A549 (cell line): ENCODE measurements at regions not wholly inside any gene's neighbourhood (a gene's known extent, or its start where the extent isn't known, plus 50 kb on each side); places are given as distances from the start of the nearest gene placed in this dataset.
A peak's percentile ranks its signal among the peaks of the same experiment; 100 is the strongest.

Source experiments
- ATAC-seq, 2 experiments: fragments of 200-7000 bp in 1 of 2; fragments of >200 bp in 1 of 2; cut with Nextera tagmentation in 1 of 2; cut with Tn5 transposase in 1 of 2; 3 replicates each; pipeline versions ENCODE4 v1.8.0 to v1.9.1; 2018 to 2020; ENCODE audit warnings: mild to moderate bottlenecking in 1 of 2, moderate library complexity in 1 of 2
- CTCF ChIA-PET: fragments of 300-600 bp; sonication (Branson Sonifier 250); formaldehyde crosslinking; extraction: SDS; loops from one replicate; lab custom pipeline; 2021; ENCODE audit warnings: antibody characterized with exemption, inconsistent platforms; lab: Yijun Ruan, JAX
- POLR2A ChIA-PET: fragments of 350-600 bp; formaldehyde crosslinking; extraction: SDS; loops from one replicate; lab custom pipeline; 2021; ENCODE audit warnings: antibody characterized with exemption, inconsistent platforms; lab: Yijun Ruan, JAX
- DNase-seq, 2 experiments: peaks; one replicate each; pipeline versions ENCODE4 v3.0.0 to v3.0.0-alpha.2; 2011 to 2016; ENCODE audit warnings: low read depth in 1 of 2, low spot score in 1 of 2
- FAIRE-seq: peaks from 2 replicates; lab custom pipeline; 2011; peaks lifted over from hg19 to GRCh38; lab: Jason Lieb, UNC
- H3K27ac ChIP-seq, 2 experiments: fragments of >200 bp; sonication (Bioruptor Twin); formaldehyde crosslinking; 3 replicates each; pipeline ENCODE4 v1.5.1; 2016 to 2017
- H3K4me1 ChIP-seq: fragments of >200 bp; sonication (Bioruptor Twin); formaldehyde crosslinking; 3 replicates; pipeline ENCODE4 v1.6.1; 2016
- H3K4me2 ChIP-seq: fragments of >200 bp; sonication (Bioruptor Twin); formaldehyde crosslinking; 3 replicates; pipeline ENCODE4 v1.6.1; 2016
- H3K4me3 ChIP-seq: fragments of >200 bp; sonication (Bioruptor Twin); formaldehyde crosslinking; 3 replicates; pipeline ENCODE4 v1.5.1; 2016
- H3K9me3 ChIP-seq: fragments of >200 bp; sonication (Bioruptor Twin); formaldehyde crosslinking; 3 replicates; pipeline ENCODE4 v1.6.1; 2016
- BCL3 ChIP-seq: fragments of >200 bp; sonication (Bioruptor Twin); formaldehyde crosslinking; IDR thresholded peaks from 3 replicates; pipeline ENCODE4 v1.6.1; 2016
- CBX2 ChIP-seq: fragments of 200-600 bp; sonication (generic); IDR thresholded peaks from 2 replicates; pipeline ENCODE4 v1.6.1; 2016; ENCODE audit warnings: low read depth, mild to moderate bottlenecking, borderline replicate concordance
- CBX8 ChIP-seq: fragments of 200-600 bp; sonication (generic); IDR thresholded peaks from 2 replicates; pipeline ENCODE4 v1.6.1; 2016
- CEBPB ChIP-seq, 2 experiments: fragments of >200 bp in 1 of 2; sonication (Bioruptor Twin) in 1 of 2; formaldehyde crosslinking in 1 of 2; IDR thresholded peaks; 2 replicates each; pipeline ENCODE4 v1.6.1; 2012 to 2016
- CTCF ChIP-seq: fragments of >200 bp; sonication (Bioruptor Twin); formaldehyde crosslinking; IDR thresholded peaks from 3 replicates; pipeline ENCODE4 v1.5.1; 2016
- EHF ChIP-seq: fragments of 250-450 bp; sonication (Bioruptor Pico); IDR thresholded peaks from 2 replicates; pipeline ENCODE4 v1.5.0; 2020; ENCODE audit warnings: mild to moderate bottlenecking
- EHMT2 ChIP-seq: fragments of 200-600 bp; sonication (generic); IDR thresholded peaks from 2 replicates; pipeline ENCODE4 v1.6.1; 2016; ENCODE audit warnings: antibody characterized with exemption, low read depth, mild to moderate bottlenecking, moderate library complexity
- EP300 ChIP-seq, 2 experiments: fragments of >200 bp; sonication (Bioruptor Twin); formaldehyde crosslinking; IDR thresholded peaks; 2 replicates in 1 of 2; 3 replicates in 1 of 2; pipeline ENCODE4 v1.6.1; 2016 to 2017
- ESRRA ChIP-seq: fragments of 150-350 bp; IDR thresholded peaks from 2 replicates; pipeline ENCODE4 v1.6.1; 2014; ENCODE audit warnings: mild to moderate bottlenecking, low read length, borderline replicate concordance
- FOSB ChIP-seq: fragments of 250-450 bp; sonication (Bioruptor Pico); IDR thresholded peaks from 2 replicates; pipeline ENCODE4 v1.5.0; 2020; ENCODE audit warnings: mild to moderate bottlenecking, moderate library complexity
- FOXS1 ChIP-seq: fragments of 250-450 bp; sonication (Bioruptor Pico); IDR thresholded peaks from 2 replicates; pipeline ENCODE4 v1.5.0; 2020; ENCODE audit warnings: mild to moderate bottlenecking, moderate library complexity
- HDAC2 ChIP-seq: fragments of 200-600 bp; sonication (generic); IDR thresholded peaks from 2 replicates; pipeline ENCODE4 v1.6.1; 2016
- HEYL ChIP-seq: fragments of 250-450 bp; sonication (Bioruptor Pico); IDR thresholded peaks from 2 replicates; pipeline ENCODE4 v1.8.0; 2021; ENCODE audit warnings: mild to moderate bottlenecking, moderate library complexity
- HOXA7 ChIP-seq: fragments of 250-450 bp; sonication (Bioruptor Pico); IDR thresholded peaks from 2 replicates; pipeline ENCODE4 v1.5.0; 2020; ENCODE audit warnings: mild to moderate bottlenecking, moderate library complexity
- HOXB13 ChIP-seq: fragments of 250-450 bp; sonication (Bioruptor Pico); IDR thresholded peaks from 2 replicates; pipeline ENCODE4 v1.5.0; 2020; ENCODE audit warnings: low read depth, mild to moderate bottlenecking, moderate library complexity
- JUNB ChIP-seq: fragments of >200 bp; sonication (Bioruptor Twin); formaldehyde crosslinking; IDR thresholded peaks from 2 replicates; pipeline ENCODE4 v1.6.1; 2016
- MAFK ChIP-seq: fragments of 450-650 bp; IDR thresholded peaks from 2 replicates; pipeline ENCODE4 v1.6.1; 2014; ENCODE audit not compliant: partially characterized antibody
- MAX ChIP-seq: IDR thresholded peaks from 2 replicates; pipeline ENCODE4 v1.6.1; 2012
- MAZ ChIP-seq: fragments of 150-350 bp; IDR thresholded peaks from 2 replicates; pipeline ENCODE4 v1.6.1; 2014; ENCODE audit warnings: antibody characterized with exemption, low read depth, low read length, borderline replicate concordance
- NPAS2 ChIP-seq: fragments of 250-450 bp; sonication (Bioruptor Pico); IDR thresholded peaks from 2 replicates; pipeline ENCODE4 v1.8.0; 2022; ENCODE audit warnings: mild to moderate bottlenecking, moderate library complexity, borderline replicate concordance
- RAD21 ChIP-seq, 2 experiments: fragments of >200 bp in 1 of 2; sonication (Bioruptor Twin) in 1 of 2; formaldehyde crosslinking in 1 of 2; IDR thresholded peaks in 1 of 2; conservative IDR thresholded peaks in 1 of 2; 2 replicates in 1 of 2; 3 replicates in 1 of 2; pipeline ENCODE4 v1.6.1; 2012 to 2018; ENCODE audit warnings: inconsistent platforms in 1 of 2
- RARB ChIP-seq: fragments of 250-450 bp; sonication (Bioruptor Pico); IDR thresholded peaks from 2 replicates; pipeline ENCODE4 v1.8.0; 2021; ENCODE audit warnings: mild to moderate bottlenecking, moderate library complexity
- RNF2 ChIP-seq: fragments of 200-600 bp; sonication (generic); IDR thresholded peaks from 2 replicates; pipeline ENCODE4 v1.6.1; 2016; ENCODE audit warnings: low read depth, mild to moderate bottlenecking, antibody characterized with exemption, moderate library complexity, borderline replicate concordance
- SREBF2 ChIP-seq: fragments of 450-650 bp; IDR thresholded peaks from 2 replicates; pipeline ENCODE4 v1.6.1; 2014; ENCODE audit warnings: mild to moderate bottlenecking, moderate library complexity
- TFCP2L1 ChIP-seq: fragments of 250-450 bp; sonication (Bioruptor Pico); IDR thresholded peaks from 2 replicates; pipeline ENCODE4 v1.5.0; 2021; ENCODE audit warnings: mild to moderate bottlenecking
- TP53 ChIP-seq: fragments of 250-450 bp; sonication (Bioruptor Pico); IDR thresholded peaks from 2 replicates; pipeline ENCODE4 v1.5.0; 2021; ENCODE audit warnings: mild to moderate bottlenecking, moderate library complexity
- USF2 ChIP-seq: fragments of 450-650 bp; IDR thresholded peaks from 2 replicates; pipeline ENCODE4 v1.6.1; 2014; ENCODE audit warnings: antibody characterized with exemption
- ZC3H11A ChIP-seq: fragments of 450-650 bp; IDR thresholded peaks from 2 replicates; pipeline ENCODE4 v1.6.1; 2014; ENCODE audit warnings: antibody characterized with exemption, mild to moderate bottlenecking
- WGBS: methylation state at CpG from one replicate; pipeline ENCODE4 v1.1.6; 2017; ENCODE audit errors: missing lambda C conversion rate; 5-methylcytosine and 5-hydroxymethylcytosine counted together

- Histone ChIP-seq H3K27ac (no peak overlapping the region), H3K9me3 (peaks cover 23% of the 10 kb centered on the region), H3K4me2 (no peak overlapping the region), H3K4me1 (no peaks in the 10 kb centered on the region), H3K4me3 (no peak overlapping the region)
- CTCF ChIA-PET, result interaction anchor here (1.2 kb wide), 1 partner anchor 10 kb away, joined by 5 read pairs; no protein-coding TSS in a partner anchor
- no peak for DNase-seq
- FAIRE-seq, result no peak
- TF ChIP-seq ESRRA (no peak), FOSB (no peak), RNF2 (no peak), RAD21 (conservative IDR thresholded peaks at IDR 0.05 in 1 of 2, IDR thresholded peaks at IDR 0.05 in 1 of 2) (no peak), SREBF2 (no peak), TFCP2L1 (CRISPR knock-in tag) (no peak), HOXA7 (CRISPR knock-in tag) (no peak), CBX2 (no peak), EHMT2 (no peak), MAFK (no peak), HEYL (CRISPR knock-in tag) (no peak), TP53 (CRISPR knock-in tag) (no peak), EP300 (IDR thresholded peaks at IDR 0.05) (no peak), NPAS2 (CRISPR knock-in tag) (no peak), MAX (no peak), CTCF (no peak), EHF (CRISPR knock-in tag) (no peak), RARB (CRISPR knock-in tag) (no peak), FOXS1 (CRISPR knock-in tag) (no peak), BCL3 (no peak)
- POLR2A ChIA-PET, result interaction anchor here (1.2 kb wide), 1 partner anchor 11 kb away, joined by 3 read pairs; no protein-coding TSS in a partner anchor
- no peak for ATAC-seq
Measured at GRCh38 chr20:10837901-10838300, 164.1 kb upstream of the JAG1 start.

GRCh38 chr20:10842116-10842515 is 168.3 kb upstream of the JAG1 start:
- FAIRE-seq (no peak), ATAC-seq (no peak), DNase-seq (no peak)
- ChIA-PET POLR2A (no interaction called here), CTCF (interaction anchor here (0.5 to 1.1 kb wide), 3 partner anchors 22 to 547 kb away, joined by 3 to 4 read pairs (median 4); no protein-coding TSS in a partner anchor)
- H3K4me3 ChIP-seq, result no peak overlapping the region
- no peaks in the 10 kb centered on the region for H3K4me1 ChIP-seq
- H3K4me2 ChIP-seq, result no peak overlapping the region
- WGBS, result 86% methylated on average over 3 of the region's 3 CpGs
- no peak overlapping the region for H3K27ac ChIP-seq
- TF ChIP-seq JUNB, result no peak
- TF ChIP-seq CBX2, result no peak
- TF ChIP-seq NPAS2 (CRISPR knock-in tag), result no peak
- TF ChIP-seq MAFK, result peak; percentile 33
- no peak for TF ChIP-seq CBX8
- H3K9me3 ChIP-seq, result peaks cover 23% of the 10 kb centered on the region

- whole genome bisulfite sequencing, result 76% methylated on average over 5 of the region's 5 CpGs
- FAIRE-seq, result no peak
- H3K9me3 ChIP-seq, result peaks cover 23% of the 10 kb centered on the region
- ChIA-PET CTCF (no interaction called here), POLR2A (no interaction called here)
- no peak overlapping the region for H3K4me2 ChIP-seq
- TF ChIP-seq MAZ (no peak), HOXB13 (CRISPR knock-in tag) (no peak), HDAC2 (no peak), CEBPB (IDR thresholded peaks at IDR 0.05) (no peak), ZC3H11A (no peak), USF2 (no peak), EP300 (IDR thresholded peaks at IDR 0.05) (no peak)
- no peak for ATAC-seq
- H3K27ac ChIP-seq, result peak overlapping the region in 1 of 2 experiments; percentile 1; a peak in 1 of 6 replicates
- peaks cover 1% of the 10 kb centered on the region; the same call in 2 of the 3 replicates for H3K4me1 ChIP-seq
- DNase-seq, result no peak
- no peak overlapping the region for H3K4me3 ChIP-seq
Measured at GRCh38 chr20:10843146-10843711, 169.4 kb upstream of the JAG1 start.
